ENCODE measurements at regions not wholly inside any gene's neighbourhood (a gene's known extent, or its start where the extent isn't known, plus 50 kb on each side); places are given as distances from the start of the nearest gene placed in this dataset.

DNA sequence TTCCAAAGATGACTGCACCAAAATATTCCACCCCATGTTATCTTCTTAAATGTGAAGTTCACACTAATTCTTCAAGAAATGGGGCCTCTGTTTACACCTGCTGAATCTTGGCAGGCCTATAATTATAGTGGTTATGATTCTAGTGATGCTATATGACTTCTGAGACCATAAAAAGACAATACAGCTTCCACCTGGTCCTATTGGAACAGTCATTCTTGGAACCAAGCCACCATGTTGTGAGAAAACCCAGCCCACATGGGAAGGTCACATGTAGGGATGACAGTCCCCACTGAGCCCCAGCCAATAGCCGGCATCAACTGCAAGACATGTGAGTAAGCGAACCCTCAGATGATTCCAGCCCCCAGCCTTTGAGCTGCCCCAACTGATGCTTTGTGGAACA, 587.5 kb downstream of the MID1IP1 start:
- no peaks in the 10 kb centered on the region; a peak in 2 of 5 replicates for H3K27me3 ChIP-seq (ENCODE audit: control insufficient read depth in 2 of 2, insufficient read depth in 2 of 2, low read length in 2 of 2)
- no peak for DNase-seq (ENCODE audit: extremely low read depth in 1 of 4, low spot score in 3 of 4)
- ChIA-PET POLR2A (no interaction called here), CTCF (ENCODE audit: low intra/inter-chr PET ratio) (no interaction called here)
- H3K79me2 ChIP-seq (ENCODE audit: control insufficient read depth, insufficient read depth, low read length): no peaks in the 10 kb centered on the region
- TF ChIP-seq BMI1 (IDR thresholded peaks at IDR 0.05; ENCODE audit: low read length) (no peak), CHD4 (IDR thresholded peaks at IDR 0.05; ENCODE audit: insufficient read depth, insufficient replicate concordance, low read depth, low read length, poor library complexity, severe bottlenecking) (no peak), FOXM1 (IDR thresholded peaks at IDR 0.05; ENCODE audit: low read depth) (no peak), FOXM1 (CRISPR knock-in tag; IDR thresholded peaks at IDR 0.05; ENCODE audit: low read depth) (no peak), NFRKB (IDR thresholded peaks at IDR 0.05; ENCODE audit: low read depth) (no peak), ETV5 (CRISPR knock-in tag; IDR thresholded peaks at IDR 0.05; ENCODE audit: low read depth) (no peak), ZC3H11A (IDR thresholded peaks at IDR 0.05; ENCODE audit: low read depth, low read length) (no peak), GTF2F1 (IDR thresholded peaks at IDR 0.05; ENCODE audit: low read depth, low read length) (no peak), EP300 (IDR thresholded peaks at IDR 0.05; ENCODE audit: low read length) (no peak), ZZZ3 (IDR thresholded peaks at IDR 0.05) (no peak), BDP1 (IDR thresholded peaks at IDR 0.05; ENCODE audit: insufficient read depth, insufficient read length) (no peak), PCBP1 (IDR thresholded peaks at IDR 0.05; ENCODE audit: low read depth, low read length, poor library complexity, severe bottlenecking) (no peak), ZNF3 (CRISPR knock-in tag; IDR thresholded peaks at IDR 0.05) (no peak), ZNF644 (tag; IDR thresholded peaks at IDR 0.05; ENCODE audit: low read depth) (no peak), ZNF140 (CRISPR knock-in tag; IDR thresholded peaks at IDR 0.05) (no peak), CREB1 (IDR thresholded peaks at IDR 0.05) (no peak), CREB1 (CRISPR knock-in tag; IDR thresholded peaks at IDR 0.05) (no peak), GATAD2A (IDR thresholded peaks at IDR 0.05) (no peak), ZNF408 (CRISPR knock-in tag; IDR thresholded peaks at IDR 0.05; ENCODE audit: low read depth) (no peak)
- TF ChIP-seq, protein P1, sequence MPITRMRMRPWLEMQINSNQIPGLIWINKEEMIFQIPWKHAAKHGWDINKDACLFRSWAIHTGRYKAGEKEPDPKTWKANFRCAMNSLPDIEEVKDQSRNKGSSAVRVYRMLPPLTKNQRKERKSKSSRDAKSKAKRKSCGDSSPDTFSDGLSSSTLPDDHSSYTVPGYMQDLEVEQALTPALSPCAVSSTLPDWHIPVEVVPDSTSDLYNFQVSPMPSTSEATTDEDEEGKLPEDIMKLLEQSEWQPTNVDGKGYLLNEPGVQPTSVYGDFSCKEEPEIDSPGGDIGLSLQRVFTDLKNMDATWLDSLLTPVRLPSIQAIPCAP (CRISPR knock-in tag; IDR thresholded peaks at IDR 0.05; ENCODE audit: borderline replicate concordance): no peak
- TF ChIP-seq, protein P2, sequence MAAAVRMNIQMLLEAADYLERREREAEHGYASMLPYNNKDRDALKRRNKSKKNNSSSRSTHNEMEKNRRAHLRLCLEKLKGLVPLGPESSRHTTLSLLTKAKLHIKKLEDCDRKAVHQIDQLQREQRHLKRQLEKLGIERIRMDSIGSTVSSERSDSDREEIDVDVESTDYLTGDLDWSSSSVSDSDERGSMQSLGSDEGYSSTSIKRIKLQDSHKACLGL (CRISPR knock-in tag; IDR thresholded peaks at IDR 0.05; ENCODE audit: borderline replicate concordance, poor library complexity, severe bottlenecking): no peak
- TF ChIP-seq, protein P3, sequence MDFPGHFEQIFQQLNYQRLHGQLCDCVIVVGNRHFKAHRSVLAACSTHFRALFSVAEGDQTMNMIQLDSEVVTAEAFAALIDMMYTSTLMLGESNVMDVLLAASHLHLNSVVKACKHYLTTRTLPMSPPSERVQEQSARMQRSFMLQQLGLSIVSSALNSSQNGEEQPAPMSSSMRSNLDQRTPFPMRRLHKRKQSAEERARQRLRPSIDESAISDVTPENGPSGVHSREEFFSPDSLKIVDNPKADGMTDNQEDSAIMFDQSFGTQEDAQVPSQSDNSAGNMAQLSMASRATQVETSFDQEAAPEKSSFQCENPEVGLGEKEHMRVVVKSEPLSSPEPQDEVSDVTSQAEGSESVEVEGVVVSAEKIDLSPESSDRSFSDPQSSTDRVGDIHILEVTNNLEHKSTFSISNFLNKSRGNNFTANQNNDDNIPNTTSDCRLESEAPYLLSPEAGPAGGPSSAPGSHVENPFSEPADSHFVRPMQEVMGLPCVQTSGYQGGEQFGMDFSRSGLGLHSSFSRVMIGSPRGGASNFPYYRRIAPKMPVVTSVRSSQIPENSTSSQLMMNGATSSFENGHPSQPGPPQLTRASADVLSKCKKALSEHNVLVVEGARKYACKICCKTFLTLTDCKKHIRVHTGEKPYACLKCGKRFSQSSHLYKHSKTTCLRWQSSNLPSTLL (IDR thresholded peaks at IDR 0.05): no peak
- no TSS peak for BruUV-seq (replicated peaks)
- in situ Hi-C loops (cut with MboI) (no loop called here), intact Hi-C loops (cut with micrococcal nuclease) (no loop called here)
- no peaks in the 10 kb centered on the region for H4K20me1 ChIP-seq (replicated peaks; ENCODE audit: control insufficient read depth, insufficient read depth, low read length)
- no peaks in the 10 kb centered on the region for H3K4me1 ChIP-seq (replicated peaks in 1 of 2; ENCODE audit: control insufficient read depth in 2 of 2, insufficient read depth in 2 of 2, low read length in 2 of 2)
- no peaks in the 10 kb centered on the region for H3K36me3 ChIP-seq (ENCODE audit: control insufficient read depth, insufficient read depth, low read length)
- H3K9ac ChIP-seq (ENCODE audit: insufficient read depth in 1 of 2, low read depth in 2 of 2, low read length in 2 of 2): no peak overlapping the region
- no peak overlapping the region for H3K27ac ChIP-seq (ENCODE audit: extremely low read depth, low read depth, low read length)
- H3K9me1 ChIP-seq (ENCODE audit: control insufficient read depth, insufficient read depth, low read length): no peaks in the 10 kb centered on the region
- no peak for ATAC-seq
- H3K4me3 ChIP-seq: no peak overlapping the region
- H3K4me2 ChIP-seq (ENCODE audit: insufficient read depth, low read length): no peak overlapping the region
- FAIRE-seq: no peak
- 0% methylated on average over 2 of the region's 2 CpGs for WGBS (ENCODE audit: insufficient coverage, low coverage, missing lambda C conversion rate)
- H3K9me3 ChIP-seq (replicated peaks; ENCODE audit: control insufficient read depth, insufficient read depth, low read depth, low read length): no peaks in the 10 kb centered on the region
- no peak overlapping the region for H2AFZ ChIP-seq (ENCODE audit: low read depth, low read length)
